Testis (tissue), 2 donors: ENCODE measurements at regions not wholly inside any gene's neighbourhood (a gene's known extent, or its start where the extent isn't known, plus 50 kb on each side); places are given as distances from the start of the nearest gene placed in this dataset.

Source experiments
- CTCF ChIP-seq, 3 experiments: fragments of 450-650 bp in 2 of 3; fragments of 200-600 bp in 1 of 3; sonication (generic) in 1 of 3; IDR thresholded peaks; one replicate each; pipeline ENCODE4 v1.5.1; 2016 to 2019; ENCODE audit warnings: antibody characterized with exemption in 3 of 3, mild to moderate bottlenecking in 2 of 3, moderate library complexity in 1 of 3
- POLR2A ChIP-seq: fragments of 450-650 bp; IDR thresholded peaks from one replicate; pipeline ENCODE4 v1.6.1; 2017; ENCODE audit warnings: antibody characterized with exemption, mild to moderate bottlenecking, moderate library complexity

- TF ChIP-seq POLR2A (no peak), CTCF (IDR thresholded peaks at IDR 0.05) (no peak)
Observed at GRCh38 chr7:119963654-119964053, 309.3 kb upstream of the KCND2 start.
